ENCODE measurements at regions not wholly inside any gene's neighbourhood (a gene's known extent, or its start where the extent isn't known, plus 50 kb on each side); places are given as distances from the start of the nearest gene placed in this dataset.
"Not testable (repeated sequence)": the region's sequence is repeated elsewhere in the genome, so short reads cannot be mapped to it uniquely, and the experiment has no call there.

DNA sequence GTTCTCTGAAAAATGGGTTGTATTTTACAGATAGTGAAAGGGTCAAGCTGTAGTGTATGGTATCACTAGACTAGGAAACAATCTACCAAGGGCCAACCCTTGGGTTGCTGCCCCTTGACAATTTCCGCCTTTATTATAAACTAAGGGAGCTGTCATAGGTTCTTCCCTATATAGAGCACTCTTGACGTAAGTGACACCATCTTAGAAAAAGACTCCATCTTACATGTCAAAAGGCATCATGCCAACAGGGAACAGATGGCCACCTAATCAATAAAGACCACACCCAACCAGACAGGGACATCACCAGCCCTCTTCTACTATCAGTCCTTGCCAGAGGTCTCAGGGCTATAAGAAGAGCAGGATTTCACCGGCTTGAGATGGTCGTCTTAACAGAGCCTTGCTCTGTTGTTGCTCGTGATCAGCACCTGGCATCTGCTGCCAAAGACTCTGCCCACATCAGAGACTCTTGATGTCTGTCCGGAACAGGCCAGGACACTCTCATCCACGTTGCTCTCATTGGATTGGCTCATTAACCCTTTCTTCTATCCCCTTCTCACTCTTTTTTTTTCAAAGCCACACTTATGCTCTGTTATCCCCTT is 231.4 kb upstream of the PLGLB2 start:
- FAIRE-seq; H2AFZ ChIP-seq (ENCODE audit: control insufficient read depth, low read length); H3K4me3 ChIP-seq (ENCODE audit: control insufficient read depth in 2 of 3, extremely low read depth in 1 of 3, insufficient read depth in 2 of 3, low read depth in 1 of 3, low read length in 3 of 3); H4K20me1 ChIP-seq (ENCODE audit: control insufficient read depth, extremely low read depth, insufficient read depth, low read length); H3K4me2 ChIP-seq (ENCODE audit: control insufficient read depth, extremely low read depth, insufficient read depth, low read depth, low read length); H3K9ac ChIP-seq (ENCODE audit: control insufficient read depth, extremely low read depth, insufficient read depth, low read length); H3K4me1 ChIP-seq (ENCODE audit: control insufficient read depth, extremely low read depth, insufficient read depth, low read length); H3K36me3 ChIP-seq (ENCODE audit: control insufficient read depth in 2 of 2, extremely low read depth in 1 of 2, insufficient read depth in 2 of 2, low read length in 2 of 2); dilution Hi-C loops (cut with MboI; ENCODE audit: extremely low pct_ligation_motif_present, low sequenced_read_pairs); H3K9me3 ChIP-seq (ENCODE audit: control insufficient read depth, low read depth, low read length); H3K27me3 ChIP-seq (ENCODE audit: control insufficient read depth, extremely low read depth, insufficient read depth, low read length); DNase-seq (ENCODE audit: low read depth, low spot score); H3K9me1 ChIP-seq (ENCODE audit: control insufficient read depth, extremely low read depth, insufficient read depth, low read length); H3K27ac ChIP-seq (ENCODE audit: control insufficient read depth, insufficient read depth, low read length): not testable (repeated sequence)
- H3K79me2 ChIP-seq (ENCODE audit: control insufficient read depth, insufficient read depth, low read length), result peaks cover 35% of the 10 kb centered on the region

DNA sequence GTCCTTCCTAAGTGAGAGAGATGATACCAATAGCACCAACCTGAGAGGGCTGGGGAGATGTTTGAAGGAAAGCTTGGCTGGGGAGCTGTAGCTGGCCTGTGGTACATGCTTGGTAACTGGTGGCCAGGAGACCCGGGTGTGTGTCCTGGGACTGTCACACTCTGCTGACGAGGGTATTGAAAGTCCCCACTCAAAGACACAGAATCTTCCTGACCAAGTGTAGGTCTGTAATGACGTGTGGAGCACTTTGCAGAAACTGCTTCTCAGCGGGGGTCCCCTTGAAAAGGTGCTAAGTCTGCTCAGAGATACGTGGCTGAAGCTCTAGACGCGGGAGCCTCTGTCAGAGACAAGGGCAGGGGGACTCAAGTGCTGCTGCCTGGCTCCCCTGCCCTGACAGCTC is 230.4 kb upstream of the PLGLB2 start:
- FAIRE-seq; H3K4me2 ChIP-seq (ENCODE audit: control insufficient read depth, extremely low read depth, insufficient read depth, low read depth, low read length); H4K20me1 ChIP-seq (ENCODE audit: control insufficient read depth, extremely low read depth, insufficient read depth, low read length): not testable (repeated sequence)

DNA sequence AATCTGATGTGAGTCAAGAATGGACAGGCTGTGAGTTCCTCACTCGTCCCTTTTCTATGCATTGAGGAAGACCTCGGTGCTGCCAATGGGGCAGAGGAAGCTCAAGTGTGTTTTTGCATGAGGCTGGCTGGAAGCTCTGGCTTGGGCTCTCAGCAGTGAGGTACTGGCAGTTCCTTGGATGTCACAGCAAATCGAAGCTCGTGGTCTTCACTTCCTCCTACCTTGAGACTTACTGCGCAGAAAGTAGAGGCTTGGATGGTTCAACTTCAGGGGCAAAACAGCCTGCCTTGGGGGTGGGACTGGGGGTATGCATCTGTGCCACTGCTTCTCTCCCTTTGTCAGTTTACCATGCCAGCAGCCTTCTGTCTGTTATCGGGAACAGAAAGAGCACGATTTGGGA is 229.8 kb upstream of the PLGLB2 start:
- H3K27me3 ChIP-seq (ENCODE audit: control insufficient read depth, extremely low read depth, insufficient read depth, low read length); dilution Hi-C loops (cut with MboI; ENCODE audit: extremely low pct_ligation_motif_present, low sequenced_read_pairs); H3K36me3 ChIP-seq (ENCODE audit: control insufficient read depth in 2 of 2, extremely low read depth in 1 of 2, insufficient read depth in 2 of 2, low read length in 2 of 2); H3K4me1 ChIP-seq (ENCODE audit: control insufficient read depth, extremely low read depth, insufficient read depth, low read length); H3K9ac ChIP-seq (ENCODE audit: control insufficient read depth, extremely low read depth, insufficient read depth, low read length); H3K27ac ChIP-seq (ENCODE audit: control insufficient read depth, insufficient read depth, low read length); H4K20me1 ChIP-seq (ENCODE audit: control insufficient read depth, extremely low read depth, insufficient read depth, low read length); DNase-seq (ENCODE audit: low read depth, low spot score); H3K4me3 ChIP-seq (ENCODE audit: control insufficient read depth in 2 of 3, extremely low read depth in 1 of 3, insufficient read depth in 2 of 3, low read depth in 1 of 3, low read length in 3 of 3); H3K9me3 ChIP-seq (ENCODE audit: control insufficient read depth, low read depth, low read length); H3K4me2 ChIP-seq (ENCODE audit: control insufficient read depth, extremely low read depth, insufficient read depth, low read depth, low read length); H2AFZ ChIP-seq (ENCODE audit: control insufficient read depth, low read length); H3K9me1 ChIP-seq (ENCODE audit: control insufficient read depth, extremely low read depth, insufficient read depth, low read length); FAIRE-seq: not testable (repeated sequence)
- H3K79me2 ChIP-seq (ENCODE audit: control insufficient read depth, insufficient read depth, low read length), result peaks cover 38% of the 10 kb centered on the region

More for the DNA sequence above, 230.4 kb upstream of the PLGLB2 start:
- H3K9ac ChIP-seq (ENCODE audit: control insufficient read depth, extremely low read depth, insufficient read depth, low read length); DNase-seq (ENCODE audit: low read depth, low spot score); dilution Hi-C loops (cut with MboI; ENCODE audit: extremely low pct_ligation_motif_present, low sequenced_read_pairs); H3K4me3 ChIP-seq (ENCODE audit: control insufficient read depth in 2 of 3, extremely low read depth in 1 of 3, insufficient read depth in 2 of 3, low read depth in 1 of 3, low read length in 3 of 3); H2AFZ ChIP-seq (ENCODE audit: control insufficient read depth, low read length); H3K9me1 ChIP-seq (ENCODE audit: control insufficient read depth, extremely low read depth, insufficient read depth, low read length); H3K4me1 ChIP-seq (ENCODE audit: control insufficient read depth, extremely low read depth, insufficient read depth, low read length); H3K27ac ChIP-seq (ENCODE audit: control insufficient read depth, insufficient read depth, low read length); H3K36me3 ChIP-seq (ENCODE audit: control insufficient read depth in 2 of 2, extremely low read depth in 1 of 2, insufficient read depth in 2 of 2, low read length in 2 of 2); H3K27me3 ChIP-seq (ENCODE audit: control insufficient read depth, extremely low read depth, insufficient read depth, low read length); H3K9me3 ChIP-seq (ENCODE audit: control insufficient read depth, low read depth, low read length): not testable (repeated sequence)
- H3K79me2 ChIP-seq (ENCODE audit: control insufficient read depth, insufficient read depth, low read length), result peaks cover 38% of the 10 kb centered on the region

DNA sequence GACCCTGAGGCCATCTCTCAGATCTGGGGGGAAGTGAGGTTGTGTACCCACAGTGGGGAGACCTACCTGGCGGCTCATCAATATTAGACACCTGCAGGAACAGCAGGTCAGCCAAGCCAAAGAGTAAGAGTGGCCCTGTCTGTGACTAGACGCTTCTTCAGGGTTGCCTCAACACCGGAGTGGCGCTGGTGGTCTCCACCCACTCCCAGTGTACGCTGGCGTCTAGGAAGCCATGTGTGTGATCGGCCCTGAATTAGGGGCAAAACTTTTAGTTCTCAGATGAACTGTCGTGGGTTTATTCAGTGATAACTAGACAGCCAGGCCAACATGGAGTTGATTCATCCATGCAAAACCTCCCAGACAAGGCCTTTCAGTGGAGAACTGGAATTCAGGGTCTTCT is 229.3 kb upstream of the PLGLB2 start:
- peaks cover 38% of the 10 kb centered on the region for H3K79me2 ChIP-seq (ENCODE audit: control insufficient read depth, insufficient read depth, low read length)
- H3K27me3 ChIP-seq (ENCODE audit: control insufficient read depth, extremely low read depth, insufficient read depth, low read length); dilution Hi-C loops (cut with MboI; ENCODE audit: extremely low pct_ligation_motif_present, low sequenced_read_pairs); H3K4me1 ChIP-seq (ENCODE audit: control insufficient read depth, extremely low read depth, insufficient read depth, low read length); H3K4me3 ChIP-seq (ENCODE audit: control insufficient read depth in 2 of 3, extremely low read depth in 1 of 3, insufficient read depth in 2 of 3, low read depth in 1 of 3, low read length in 3 of 3); H2AFZ ChIP-seq (ENCODE audit: control insufficient read depth, low read length); H4K20me1 ChIP-seq (ENCODE audit: control insufficient read depth, extremely low read depth, insufficient read depth, low read length); H3K9me1 ChIP-seq (ENCODE audit: control insufficient read depth, extremely low read depth, insufficient read depth, low read length); H3K4me2 ChIP-seq (ENCODE audit: control insufficient read depth, extremely low read depth, insufficient read depth, low read depth, low read length); H3K27ac ChIP-seq (ENCODE audit: control insufficient read depth, insufficient read depth, low read length); FAIRE-seq; H3K36me3 ChIP-seq (ENCODE audit: control insufficient read depth in 2 of 2, extremely low read depth in 1 of 2, insufficient read depth in 2 of 2, low read length in 2 of 2); DNase-seq (ENCODE audit: low read depth, low spot score); H3K9me3 ChIP-seq (ENCODE audit: control insufficient read depth, low read depth, low read length); H3K9ac ChIP-seq (ENCODE audit: control insufficient read depth, extremely low read depth, insufficient read depth, low read length): not testable (repeated sequence)

DNA sequence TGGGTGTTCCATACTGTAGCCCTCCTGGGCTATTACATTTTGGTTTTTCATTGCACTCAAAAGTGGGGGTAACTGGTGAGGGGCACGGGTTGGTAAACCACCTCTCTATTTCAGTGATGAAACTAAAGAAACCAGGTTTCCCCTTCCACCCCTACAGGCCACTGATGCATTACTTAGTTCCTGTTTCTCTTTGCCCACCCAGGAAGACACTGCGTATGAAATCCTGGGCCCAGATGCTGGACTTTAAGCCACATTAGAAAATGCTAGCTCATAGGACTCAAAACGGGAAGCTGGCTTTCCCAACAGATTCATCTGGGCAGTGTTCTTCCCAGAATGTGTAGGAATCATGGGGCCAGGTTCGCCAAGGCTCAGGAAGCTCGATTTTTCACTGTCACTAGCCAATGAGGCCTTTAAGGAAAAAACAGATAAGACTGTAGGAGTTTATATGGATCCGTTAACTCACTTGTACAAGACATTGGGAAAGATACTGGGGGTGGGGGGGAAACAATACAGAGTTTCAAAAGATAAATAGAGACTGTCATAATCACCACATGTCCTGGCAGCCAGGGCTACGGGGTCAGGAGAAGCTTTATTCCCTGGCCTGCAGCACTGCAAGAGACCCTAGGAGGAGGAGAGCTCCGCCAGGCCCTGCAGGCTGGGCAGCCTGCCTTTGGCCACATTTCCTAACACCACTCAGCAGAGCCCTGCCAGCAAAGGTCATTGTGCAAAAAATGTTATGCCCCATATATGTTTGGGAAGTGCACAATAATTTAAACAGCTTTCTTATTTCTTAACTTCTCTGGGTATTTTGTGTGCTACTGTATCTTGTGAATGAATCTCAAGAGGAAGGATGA is 228.5 kb upstream of the PLGLB2 start:
- H3K4me3 ChIP-seq (ENCODE audit: control insufficient read depth in 2 of 3, extremely low read depth in 1 of 3, insufficient read depth in 2 of 3, low read depth in 1 of 3, low read length in 3 of 3); H3K4me2 ChIP-seq (ENCODE audit: control insufficient read depth, extremely low read depth, insufficient read depth, low read depth, low read length); DNase-seq (ENCODE audit: low read depth, low spot score); H4K20me1 ChIP-seq (ENCODE audit: control insufficient read depth, extremely low read depth, insufficient read depth, low read length); H3K9ac ChIP-seq (ENCODE audit: control insufficient read depth, extremely low read depth, insufficient read depth, low read length); H3K9me1 ChIP-seq (ENCODE audit: control insufficient read depth, extremely low read depth, insufficient read depth, low read length); H2AFZ ChIP-seq (ENCODE audit: control insufficient read depth, low read length); H3K27ac ChIP-seq (ENCODE audit: control insufficient read depth, insufficient read depth, low read length); H3K4me1 ChIP-seq (ENCODE audit: control insufficient read depth, extremely low read depth, insufficient read depth, low read length); dilution Hi-C loops (cut with MboI; ENCODE audit: extremely low pct_ligation_motif_present, low sequenced_read_pairs); H3K9me3 ChIP-seq (ENCODE audit: control insufficient read depth, low read depth, low read length); H3K36me3 ChIP-seq (ENCODE audit: control insufficient read depth in 2 of 2, extremely low read depth in 1 of 2, insufficient read depth in 2 of 2, low read length in 2 of 2); H3K27me3 ChIP-seq (ENCODE audit: control insufficient read depth, extremely low read depth, insufficient read depth, low read length); FAIRE-seq: not testable (repeated sequence)
- H3K79me2 ChIP-seq (ENCODE audit: control insufficient read depth, insufficient read depth, low read length), result peaks cover 38% of the 10 kb centered on the region
